Keratinocyte (primary cell): ENCODE measurements at regions not wholly inside any gene's neighbourhood (a gene's known extent, or its start where the extent isn't known, plus 50 kb on each side); places are given as distances from the start of the nearest gene placed in this dataset.

Experiments used
- DNase-seq: peaks from one replicate; pipeline ENCODE4 v3.0.0-alpha.2; 2011; ENCODE audit warnings: low read depth, missing footprints, low spot score
- FAIRE-seq: peaks from 2 replicates; lab custom pipeline; 2011; peaks lifted over from hg19 to GRCh38; lab: Jason Lieb, UNC
- H2AFZ ChIP-seq: 2 replicates; pipeline ENCODE4 v1.6.0; 2012; ENCODE audit warnings: low read length, control low read depth, inconsistent platforms; ENCODE audit not compliant: control insufficient read depth
- H3K27ac ChIP-seq: 2 replicates; pipeline ENCODE4 v1.5.1; 2011; ENCODE audit warnings: low read length; ENCODE audit not compliant: control insufficient read depth, insufficient read depth
- H3K27me3 ChIP-seq: 3 replicates; pipeline ENCODE4 v1.6.0; 2011; ENCODE audit warnings: low read length; ENCODE audit not compliant: control insufficient read depth, insufficient read depth; ENCODE audit errors: extremely low read depth
- H3K36me3 ChIP-seq, 2 experiments: 2 replicates in 1 of 2; 3 replicates in 1 of 2; pipeline ENCODE4 v1.5.1; 2011; ENCODE audit warnings: low read length in 2 of 2, mild to moderate bottlenecking in 1 of 2; ENCODE audit not compliant: control insufficient read depth in 2 of 2, insufficient read depth in 2 of 2; ENCODE audit errors: extremely low read depth in 1 of 2
- H3K4me1 ChIP-seq: 3 replicates; pipeline ENCODE4 v1.5.1; 2011; ENCODE audit warnings: low read length; ENCODE audit not compliant: control insufficient read depth, insufficient read depth; ENCODE audit errors: extremely low read depth
- H3K4me2 ChIP-seq: 3 replicates; pipeline ENCODE4 v1.6.0; 2011; ENCODE audit warnings: low read depth, low read length; ENCODE audit not compliant: control insufficient read depth, insufficient read depth; ENCODE audit errors: extremely low read depth
- H3K4me3 ChIP-seq, 3 experiments: fragments of 200-600 bp in 1 of 3; sonication (generic) in 1 of 3; 2 replicates in 2 of 3; 3 replicates in 1 of 3; pipeline ENCODE4 v1.5.1; 2011 to 2016; ENCODE audit warnings: low read length in 3 of 3, mild to moderate bottlenecking in 3 of 3, control low read depth in 2 of 3, inconsistent platforms in 1 of 3, low read depth in 1 of 3, mixed read lengths in 1 of 3, mixed run types in 1 of 3, moderate library complexity in 1 of 3; ENCODE audit not compliant: control insufficient read depth in 2 of 3, insufficient read depth in 2 of 3; ENCODE audit errors: extremely low read depth in 1 of 3
- H3K79me2 ChIP-seq: 2 replicates; pipeline ENCODE4 v1.6.0; 2012; ENCODE audit warnings: low read length; ENCODE audit not compliant: control insufficient read depth, insufficient read depth
- H3K9ac ChIP-seq: 3 replicates; pipeline ENCODE4 v1.6.0; 2011; ENCODE audit warnings: low read length; ENCODE audit not compliant: control insufficient read depth, insufficient read depth; ENCODE audit errors: extremely low read depth
- H3K9me1 ChIP-seq: 3 replicates; pipeline ENCODE4 v1.6.0; 2011; ENCODE audit warnings: low read length; ENCODE audit not compliant: control insufficient read depth, insufficient read depth; ENCODE audit errors: extremely low read depth
- H3K9me3 ChIP-seq: 2 replicates; pipeline ENCODE4 v1.5.1; 2012; ENCODE audit warnings: low read depth, low read length; ENCODE audit not compliant: control insufficient read depth
- H4K20me1 ChIP-seq: 3 replicates; pipeline ENCODE4 v1.6.0; 2011; ENCODE audit warnings: low read length; ENCODE audit not compliant: control insufficient read depth, insufficient read depth; ENCODE audit errors: extremely low read depth
- CTCF ChIP-seq, 3 experiments: IDR thresholded peaks in 1 of 3; conservative IDR thresholded peaks in 1 of 3; optimal IDR thresholded peaks in 1 of 3; 2 replicates in 2 of 3; 3 replicates in 1 of 3; pipeline versions ENCODE3 to v1.5.1; 2011; ENCODE audit warnings: low read length in 3 of 3, mild to moderate bottlenecking in 3 of 3, moderate library complexity in 2 of 3, control low read depth in 1 of 3, inconsistent platforms in 1 of 3; ENCODE audit not compliant: insufficient read depth in 2 of 3; ENCODE audit errors: extremely low read depth in 1 of 3
- EZH2 ChIP-seq: IDR thresholded peaks from one replicate; pipeline ENCODE4 v1.6.1; 2012; ENCODE audit warnings: inconsistent platforms, mild to moderate bottlenecking, low read length, moderate library complexity
- dilution Hi-C: fragments of 300-500 bp; cut with MboI; formaldehyde crosslinking; loops from one replicate; pipeline ENCODE4 v1.7.0; 2020; ENCODE audit warnings: low sequenced_read_pairs; ENCODE audit not compliant: extremely low pct_ligation_motif_present

- no peak overlapping the region for H2AFZ ChIP-seq
- no peaks in the 10 kb centered on the region for H3K36me3 ChIP-seq
- no peaks in the 10 kb centered on the region for H3K79me2 ChIP-seq
- H3K4me1 ChIP-seq: no peaks in the 10 kb centered on the region
- H3K27ac ChIP-seq: no peak overlapping the region
- no peak for DNase-seq
- H3K4me2 ChIP-seq: no peak overlapping the region
- no peak overlapping the region for H3K9ac ChIP-seq
- dilution Hi-C loops: no loop called here
- H3K27me3 ChIP-seq: no peaks in the 10 kb centered on the region
- TF ChIP-seq CTCF (optimal IDR thresholded peaks at IDR 0.05 in 1 of 3, IDR thresholded peaks at IDR 0.05 in 1 of 3, conservative IDR thresholded peaks at IDR 0.05 in 1 of 3; ENCODE audit: extremely low read depth in 1 of 3, insufficient read depth in 2 of 3, low read length in 3 of 3): no peak
- no peak for TF ChIP-seq EZH2
- H3K9me1 ChIP-seq: no peaks in the 10 kb centered on the region
- no peaks in the 10 kb centered on the region for H3K9me3 ChIP-seq
- no peak for FAIRE-seq
- no peak overlapping the region for H3K4me3 ChIP-seq
- H4K20me1 ChIP-seq: no peaks in the 10 kb centered on the region
These were observed 2195.9 kb downstream of the PCDH9 start for GRCh38 chr13:65034266-65034665.

GRCh38 chr13:65032825-65033224 is 2197.3 kb downstream of the PCDH9 start:
- Histone ChIP-seq H3K9me1 (no peaks in the 10 kb centered on the region), H3K9ac (no peak overlapping the region), H3K4me1 (no peaks in the 10 kb centered on the region), H3K9me3 (no peaks in the 10 kb centered on the region), H4K20me1 (no peaks in the 10 kb centered on the region), H2AFZ (no peak overlapping the region), H3K36me3 (no peaks in the 10 kb centered on the region), H3K79me2 (no peaks in the 10 kb centered on the region), H3K27ac (no peak overlapping the region), H3K4me2 (no peak overlapping the region), H3K27me3 (no peaks in the 10 kb centered on the region), H3K4me3 (no peak overlapping the region)
- TF ChIP-seq CTCF (optimal IDR thresholded peaks at IDR 0.05 in 1 of 3, IDR thresholded peaks at IDR 0.05 in 1 of 3, conservative IDR thresholded peaks at IDR 0.05 in 1 of 3; ENCODE audit: extremely low read depth in 1 of 3, insufficient read depth in 2 of 3, low read length in 3 of 3) (no peak), EZH2 (no peak)
- DNase-seq: no peak
- dilution Hi-C loops: no loop called here
- no peak for FAIRE-seq
